GM12873 (cell line): ENCODE measurements at regions not wholly inside any gene's neighbourhood (a gene's known extent, or its start where the extent isn't known, plus 50 kb on each side); places are given as distances from the start of the nearest gene placed in this dataset.

Experiments used
- CTCF ChIP-seq: IDR thresholded peaks from 2 replicates; pipeline ENCODE4 v1.5.1; 2012; ENCODE audit warnings: low read depth, mild to moderate bottlenecking, moderate library complexity, low read length, control low read depth; ENCODE audit not compliant: insufficient read depth; ENCODE audit errors: missing control alignments

- no peak for TF ChIP-seq CTCF
Measured at GRCh38 chr6:148087659-148088058, 255.0 kb upstream of the SASH1 start.

- no peak for TF ChIP-seq CTCF
Measured at GRCh38 chr6:148090326-148090725, 252.3 kb upstream of the SASH1 start.

- no peak for TF ChIP-seq CTCF
Measured at GRCh38 chr6:148091394-148091793, 251.2 kb upstream of the SASH1 start.

- no peak for TF ChIP-seq CTCF
Measured at GRCh38 chr6:148103436-148103835, 239.2 kb upstream of the SASH1 start.

GRCh38 chr6:148104131-148104530 lies 238.5 kb upstream of the SASH1 start:
- TF ChIP-seq CTCF: no peak

- TF ChIP-seq CTCF: no peak
Measured at GRCh38 chr6:148105695-148106094, 236.9 kb upstream of the SASH1 start.

- TF ChIP-seq CTCF: no peak
Measured at GRCh38 chr6:148107911-148108310, 234.7 kb upstream of the SASH1 start.
